Thyroid gland (tissue), 4 donors: ENCODE measurements at regions not wholly inside any gene's neighbourhood (a gene's known extent, or its start where the extent isn't known, plus 50 kb on each side); places are given as distances from the start of the nearest gene placed in this dataset.

ENCODE experiments used
- DNase-seq, 2 donors: peaks; one replicate each; pipeline ENCODE4 v3.0.0-alpha.2; 2019
- H3K27ac ChIP-seq, 3 donors: fragments of 200-600 bp; sonication (generic); 1 replicate in 2 of 3; 2 replicates in 1 of 3; pipeline ENCODE4 v1.5.1; 2016 to 2019; ENCODE audit warnings: mild to moderate bottlenecking in 1 of 3, moderate library complexity in 1 of 3
- H3K27me3 ChIP-seq: fragments of 200-600 bp; sonication (generic); one replicate; pipeline ENCODE4 v1.5.1; 2019
- H3K36me3 ChIP-seq, 2 donors: fragments of 200-600 bp; sonication (generic); one replicate each; pipeline ENCODE4 v1.5.1; 2016 to 2019
- H3K4me1 ChIP-seq, 2 donors: fragments of 200-600 bp; sonication (generic); one replicate each; pipeline ENCODE4 v1.5.1; 2017 to 2019
- H3K4me3 ChIP-seq, 3 donors: fragments of 200-600 bp; sonication (generic); replicated peaks in 1 of 3; 1 replicate in 2 of 3; 2 replicates in 1 of 3; pipeline ENCODE4 v1.5.1; 2016; ENCODE audit warnings: mild to moderate bottlenecking in 1 of 3
- H3K9me3 ChIP-seq: fragments of 200-600 bp; sonication (generic); one replicate; pipeline ENCODE4 v1.5.1; 2017
- POLR2A ChIP-seq, 2 donors: fragments of 450-650 bp; IDR thresholded peaks; one replicate each; pipeline ENCODE4 v1.6.1; 2017; ENCODE audit warnings: antibody characterized with exemption in 2 of 2, mild to moderate bottlenecking in 2 of 2, moderate library complexity in 1 of 2
- WGBS, 2 donors: methylation state at CpG; one replicate each; pipeline ENCODE4 v1.1.5; 2017; 5-methylcytosine and 5-hydroxymethylcytosine counted together
- intact Hi-C: fragments of 100-400 bp; cut with DNase I; formaldehyde crosslinking; loops from one replicate; pipeline ENCODE4 v1.15.1; 2023
- TF ChIP-seq, protein P1 (sequence below), 6 experiments: fragments of 200-600 bp in 3 of 6; fragments of 450-650 bp in 3 of 6; sonication (generic) in 3 of 6; IDR thresholded peaks; one replicate each; pipeline ENCODE4 v1.5.1; 2016 to 2019; ENCODE audit warnings: antibody characterized with exemption in 6 of 6, mild to moderate bottlenecking in 2 of 6, inconsistent platforms in 1 of 6, moderate library complexity in 1 of 6

DNA sequence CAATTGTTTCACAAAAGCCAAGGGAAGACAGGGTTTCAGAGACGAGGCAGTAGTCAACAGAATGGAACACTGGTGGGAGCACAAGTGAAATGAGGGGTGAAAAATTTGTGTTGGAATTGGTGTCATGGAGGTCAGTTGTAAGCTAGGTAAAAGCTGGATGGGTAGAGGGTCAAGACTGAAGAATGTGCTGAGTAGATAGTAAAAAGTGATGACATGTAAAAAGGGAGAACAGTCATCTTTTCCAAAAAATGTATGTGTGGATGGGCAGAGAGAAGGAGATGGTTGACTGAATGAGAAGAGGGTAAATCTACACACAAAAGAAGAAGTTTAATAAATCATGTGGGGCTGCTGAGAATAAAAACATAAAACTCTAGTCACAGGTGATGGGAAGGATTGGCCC lies 92.7 kb upstream of the COL3A1 start:
- intact Hi-C loops: no loop called here
- 92 to 93% methylated on average over 1 of the region's 1 CpG for WGBS, 2 donors

DNA sequence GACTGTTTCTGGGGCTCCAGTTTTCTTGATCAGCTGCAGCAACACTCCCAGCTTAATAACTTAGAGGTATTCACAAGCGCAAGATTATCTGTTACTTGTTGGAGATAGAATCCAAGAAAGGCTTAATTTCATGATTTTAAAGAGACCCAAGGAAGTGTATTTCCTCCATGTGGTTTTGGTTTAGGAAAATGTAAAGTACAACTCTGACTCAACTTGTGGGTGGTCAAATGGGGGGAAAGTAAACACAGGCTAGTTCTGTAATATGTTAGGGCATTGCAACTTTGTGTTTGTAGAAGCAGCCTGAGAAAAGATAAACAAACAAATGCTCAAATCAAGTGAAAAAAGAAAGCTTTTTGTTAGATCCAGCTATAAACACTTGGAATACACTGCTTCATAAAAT lies 90.1 kb upstream of the COL3A1 start:
- Histone ChIP-seq H3K9me3 (no peaks in the 10 kb centered on the region), H3K27me3 (no peaks in the 10 kb centered on the region), H3K4me1 (no peaks in the 10 kb centered on the region), H3K36me3 (no peaks in the 10 kb centered on the region), H3K4me3 (no peak overlapping the region), H3K27ac (no peak overlapping the region)
- TF ChIP-seq, protein P1, sequence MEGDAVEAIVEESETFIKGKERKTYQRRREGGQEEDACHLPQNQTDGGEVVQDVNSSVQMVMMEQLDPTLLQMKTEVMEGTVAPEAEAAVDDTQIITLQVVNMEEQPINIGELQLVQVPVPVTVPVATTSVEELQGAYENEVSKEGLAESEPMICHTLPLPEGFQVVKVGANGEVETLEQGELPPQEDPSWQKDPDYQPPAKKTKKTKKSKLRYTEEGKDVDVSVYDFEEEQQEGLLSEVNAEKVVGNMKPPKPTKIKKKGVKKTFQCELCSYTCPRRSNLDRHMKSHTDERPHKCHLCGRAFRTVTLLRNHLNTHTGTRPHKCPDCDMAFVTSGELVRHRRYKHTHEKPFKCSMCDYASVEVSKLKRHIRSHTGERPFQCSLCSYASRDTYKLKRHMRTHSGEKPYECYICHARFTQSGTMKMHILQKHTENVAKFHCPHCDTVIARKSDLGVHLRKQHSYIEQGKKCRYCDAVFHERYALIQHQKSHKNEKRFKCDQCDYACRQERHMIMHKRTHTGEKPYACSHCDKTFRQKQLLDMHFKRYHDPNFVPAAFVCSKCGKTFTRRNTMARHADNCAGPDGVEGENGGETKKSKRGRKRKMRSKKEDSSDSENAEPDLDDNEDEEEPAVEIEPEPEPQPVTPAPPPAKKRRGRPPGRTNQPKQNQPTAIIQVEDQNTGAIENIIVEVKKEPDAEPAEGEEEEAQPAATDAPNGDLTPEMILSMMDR (IDR thresholded peaks at IDR 0.05): no peak
- no peak for TF ChIP-seq POLR2A (IDR thresholded peaks at IDR 0.05)
- no peak for DNase-seq
- 64 to 78% methylated on average over 1 of the region's 1 CpG for WGBS, 2 donors
- intact Hi-C loops: no loop called here

More for the DNA sequence above, 92.7 kb upstream of the COL3A1 start:
- no peaks in the 10 kb centered on the region for H3K9me3 ChIP-seq
- H3K36me3 ChIP-seq: no peaks in the 10 kb centered on the region
- DNase-seq: no peak
- H3K27ac ChIP-seq: no peak overlapping the region
- H3K4me3 ChIP-seq: no peak overlapping the region
- no peak for TF ChIP-seq POLR2A (IDR thresholded peaks at IDR 0.05)
- TF ChIP-seq, protein P1 (IDR thresholded peaks at IDR 0.05): no peak
- no peaks in the 10 kb centered on the region for H3K4me1 ChIP-seq
- H3K27me3 ChIP-seq: no peaks in the 10 kb centered on the region

DNA sequence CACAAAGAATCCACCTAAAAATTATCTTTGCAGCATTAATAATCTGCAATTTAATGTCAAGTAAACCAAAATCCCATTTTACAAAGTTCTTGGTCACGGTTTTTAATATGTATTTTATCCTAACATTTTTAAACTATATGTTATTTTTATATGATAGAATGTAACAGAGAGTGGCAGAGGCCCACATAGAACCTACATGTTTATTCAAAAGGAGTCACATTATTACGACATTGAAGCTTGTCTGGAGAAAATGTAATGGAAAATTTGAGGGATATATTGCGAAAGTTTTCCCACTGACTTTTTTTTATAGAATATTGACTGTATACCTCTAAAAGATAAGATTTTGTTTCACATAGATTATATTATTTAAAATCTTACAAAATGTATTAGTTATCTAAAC lies 89.7 kb upstream of the COL3A1 start:
- no peaks in the 10 kb centered on the region for H3K4me1 ChIP-seq

DNA sequence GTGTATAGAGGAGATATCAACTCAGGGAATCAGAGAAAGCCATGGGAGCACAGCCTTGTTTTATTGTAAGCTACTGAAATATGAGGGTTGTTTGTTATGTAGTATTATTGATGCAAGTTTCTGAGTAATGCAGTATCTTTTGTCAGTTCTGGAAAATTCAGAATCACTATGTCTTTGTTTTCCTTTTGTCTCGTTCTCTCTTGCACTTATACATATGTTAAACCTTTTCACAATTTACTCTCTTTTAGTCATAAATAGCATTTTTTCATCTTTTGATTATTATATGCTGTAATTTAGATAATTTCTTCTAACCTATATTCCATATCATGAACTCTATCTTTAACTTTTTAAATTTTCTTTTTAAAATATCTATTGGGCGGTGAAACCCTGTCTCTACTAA lies 85.0 kb upstream of the COL3A1 start:
- DNase-seq: no peak
- no peaks in the 10 kb centered on the region for H3K36me3 ChIP-seq
- WGBS, 2 donors: 95 to 97% methylated on average over 2 of the region's 2 CpGs
- intact Hi-C loops: no loop called here
- no peak for TF ChIP-seq POLR2A (IDR thresholded peaks at IDR 0.05)
- TF ChIP-seq, protein P1 (IDR thresholded peaks at IDR 0.05): no peak
- H3K27ac ChIP-seq: no peak overlapping the region
- no peaks in the 10 kb centered on the region for H3K4me1 ChIP-seq
- no peaks in the 10 kb centered on the region for H3K9me3 ChIP-seq
- no peaks in the 10 kb centered on the region for H3K27me3 ChIP-seq
- H3K4me3 ChIP-seq: no peak overlapping the region

More for the DNA sequence above, 89.7 kb upstream of the COL3A1 start:
- Histone ChIP-seq H3K4me3 (no peak overlapping the region), H3K9me3 (no peaks in the 10 kb centered on the region), H3K27ac (no peak overlapping the region), H3K27me3 (no peaks in the 10 kb centered on the region), H3K36me3 (no peaks in the 10 kb centered on the region)
- WGBS, 2 donors: 85 to 87% methylated on average over 3 of the region's 3 CpGs
- TF ChIP-seq POLR2A (IDR thresholded peaks at IDR 0.05): no peak
- TF ChIP-seq, protein P1 (IDR thresholded peaks at IDR 0.05): no peak
- intact Hi-C loops: no loop called here
- DNase-seq: no peak

DNA sequence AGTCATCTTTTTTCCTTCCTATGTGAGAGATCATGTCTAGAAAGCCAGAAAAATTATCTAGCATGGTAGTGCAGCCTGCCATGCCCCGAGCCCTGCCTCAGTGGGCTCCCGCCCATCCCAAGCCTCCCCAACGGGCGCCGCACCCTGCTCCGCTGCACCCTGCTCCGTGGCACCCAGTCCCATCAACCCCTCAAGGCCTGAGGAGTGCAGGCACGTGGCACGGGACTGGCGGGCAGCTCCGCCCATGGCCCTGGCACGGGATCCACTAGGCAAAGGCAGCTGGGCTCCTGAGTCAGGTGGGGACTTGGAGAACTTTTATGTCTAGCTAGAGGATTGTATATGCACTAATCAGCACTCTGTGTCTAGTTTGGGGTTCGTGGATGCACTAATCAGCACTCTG lies 83.4 kb upstream of the COL3A1 start:
- Histone ChIP-seq H3K4me3 (no peak overlapping the region), H3K4me1 (no peaks in the 10 kb centered on the region), H3K9me3 (no peaks in the 10 kb centered on the region), H3K27ac (no peak overlapping the region), H3K27me3 (no peaks in the 10 kb centered on the region), H3K36me3 (no peaks in the 10 kb centered on the region)
- DNase-seq: no peak
- intact Hi-C loops: no loop called here
- no peak for TF ChIP-seq POLR2A (IDR thresholded peaks at IDR 0.05)
- TF ChIP-seq, protein P1 (IDR thresholded peaks at IDR 0.05): no peak
- 80 to 84% methylated on average over 11 to 13 of the region's 13 CpGs for WGBS, 2 donors
